ENCODE measurements at regions not wholly inside any gene's neighbourhood (a gene's known extent, or its start where the extent isn't known, plus 50 kb on each side); places are given as distances from the start of the nearest gene placed in this dataset.

DNA sequence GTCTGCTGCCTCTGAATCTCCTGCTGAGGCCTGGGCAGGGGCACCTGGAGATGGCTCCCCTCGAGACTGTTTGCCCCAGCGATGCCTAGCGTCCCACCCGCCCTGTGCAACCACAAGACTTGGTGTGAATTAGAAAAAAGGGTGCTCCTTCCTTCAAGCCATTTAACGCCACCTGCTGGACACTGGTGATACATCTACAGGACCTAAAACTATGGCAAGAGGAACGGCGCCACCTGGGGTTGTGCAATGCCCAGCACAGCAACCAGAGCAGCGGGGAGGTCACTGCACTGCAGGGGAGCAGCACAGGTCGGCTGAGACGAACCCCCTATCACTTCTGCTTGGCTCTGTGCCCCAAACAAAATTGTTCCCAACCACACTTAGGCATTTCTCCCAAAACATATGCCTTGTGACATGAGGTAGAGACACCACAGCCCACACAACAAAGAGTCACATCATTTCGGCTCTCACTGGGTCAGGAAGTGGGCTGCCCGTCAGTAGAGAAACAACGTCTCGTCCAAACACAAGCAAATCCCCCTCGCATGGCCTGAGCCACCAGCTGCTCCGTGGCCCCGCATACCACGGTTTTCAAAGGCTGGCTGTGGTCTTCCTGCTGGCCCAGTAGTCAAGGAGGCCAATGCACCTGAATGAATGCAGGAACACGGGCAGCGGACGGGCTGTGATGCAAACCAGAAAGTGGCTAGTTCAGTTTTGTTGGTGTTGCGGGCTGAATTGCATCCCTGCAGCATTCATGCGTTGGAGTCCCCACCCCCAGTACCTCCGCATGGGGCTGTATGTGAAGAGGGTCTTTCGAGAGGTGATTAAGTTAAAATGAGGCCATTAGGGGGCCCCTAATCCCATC lies 171.9 kb downstream of the SHANK2 start:
- peak; percentile 4 to 62 (median 27) for DNase-seq (ENCODE audit: low read depth in 4 of 4, low spot score in 2 of 4)

DNA sequence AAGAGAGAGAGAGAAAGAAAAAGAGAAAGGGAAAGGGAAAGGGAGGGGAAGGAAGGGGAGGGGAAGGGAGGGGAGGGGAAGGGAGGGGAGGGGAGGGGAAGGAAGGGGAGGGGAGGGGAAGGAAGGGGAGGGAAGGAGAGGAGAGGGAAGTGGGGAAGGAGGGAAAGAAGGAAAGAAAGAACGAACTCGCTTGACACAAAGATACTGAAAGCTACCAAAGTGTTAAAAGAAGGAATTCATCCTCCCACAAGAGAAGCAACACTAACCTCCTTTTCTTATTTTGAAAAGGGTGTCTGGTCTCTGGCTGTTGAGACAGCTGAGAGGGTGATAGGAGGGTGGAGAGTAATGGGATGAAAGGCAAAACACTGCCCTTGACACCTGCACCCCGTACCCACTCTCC lies 172.6 kb downstream of the SHANK2 start:
- no peak for DNase-seq (ENCODE audit: low read depth in 4 of 4, low spot score in 2 of 4)

DNA sequence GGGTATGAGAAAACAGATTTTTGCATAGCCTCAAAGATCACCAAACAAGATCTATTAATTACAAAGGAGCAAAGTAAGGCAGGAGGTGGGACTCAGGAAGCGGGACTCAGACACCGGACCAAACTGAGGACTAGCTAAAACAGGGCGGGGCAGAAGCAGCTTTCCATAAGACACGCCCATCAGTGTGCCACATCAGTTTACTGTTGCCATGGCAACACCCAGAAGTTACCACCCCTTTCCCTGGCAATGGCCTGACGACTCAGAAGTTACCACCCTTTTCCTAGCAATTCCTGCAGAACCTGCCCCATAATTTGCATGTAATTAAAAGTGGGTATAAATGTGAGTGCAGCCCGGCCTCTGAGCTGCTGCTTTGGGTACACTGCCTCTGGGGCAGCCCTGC lies 173.9 kb downstream of the SHANK2 start:
- DNase-seq (ENCODE audit: low read depth in 4 of 4, low spot score in 2 of 4), result no peak

DNA sequence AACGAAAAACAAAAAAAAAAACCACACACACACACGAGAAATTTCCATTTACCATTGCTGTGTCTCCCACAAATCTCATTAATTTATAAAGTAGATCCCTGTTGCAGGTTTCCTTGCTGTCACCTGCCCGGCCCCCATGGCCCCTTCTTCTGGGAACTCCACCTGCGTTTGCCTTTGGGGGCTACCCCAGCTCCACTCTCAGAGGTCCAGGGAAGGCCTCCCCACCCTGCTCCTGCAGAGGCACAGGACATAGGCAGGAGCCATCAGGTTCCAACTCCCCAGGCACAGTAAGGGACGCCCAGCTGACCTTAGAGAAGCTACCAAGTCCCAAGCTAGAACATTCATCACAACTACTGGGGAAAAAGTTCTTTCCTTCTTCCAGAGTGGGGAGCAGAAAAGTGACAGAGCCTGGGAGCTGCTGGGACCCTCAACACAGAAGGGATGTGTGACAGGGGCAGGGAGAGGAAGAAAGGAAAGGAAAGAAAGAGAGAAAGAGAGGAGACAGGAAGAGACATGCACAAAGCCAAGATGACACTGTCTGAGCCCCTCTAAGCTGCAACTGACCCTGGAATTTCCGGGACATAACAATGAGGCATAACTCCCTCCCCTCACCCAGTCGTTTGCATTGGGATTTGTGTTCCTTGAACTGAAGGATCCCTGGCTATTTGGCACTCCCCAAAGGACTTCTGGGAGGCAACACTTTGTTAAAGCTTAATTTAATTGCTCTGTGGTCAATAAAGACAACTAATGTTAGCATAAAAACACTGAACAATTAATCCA lies 175.7 kb downstream of the SHANK2 start:
- DNase-seq (ENCODE audit: low read depth in 4 of 4, low spot score in 2 of 4), result no peak

DNA sequence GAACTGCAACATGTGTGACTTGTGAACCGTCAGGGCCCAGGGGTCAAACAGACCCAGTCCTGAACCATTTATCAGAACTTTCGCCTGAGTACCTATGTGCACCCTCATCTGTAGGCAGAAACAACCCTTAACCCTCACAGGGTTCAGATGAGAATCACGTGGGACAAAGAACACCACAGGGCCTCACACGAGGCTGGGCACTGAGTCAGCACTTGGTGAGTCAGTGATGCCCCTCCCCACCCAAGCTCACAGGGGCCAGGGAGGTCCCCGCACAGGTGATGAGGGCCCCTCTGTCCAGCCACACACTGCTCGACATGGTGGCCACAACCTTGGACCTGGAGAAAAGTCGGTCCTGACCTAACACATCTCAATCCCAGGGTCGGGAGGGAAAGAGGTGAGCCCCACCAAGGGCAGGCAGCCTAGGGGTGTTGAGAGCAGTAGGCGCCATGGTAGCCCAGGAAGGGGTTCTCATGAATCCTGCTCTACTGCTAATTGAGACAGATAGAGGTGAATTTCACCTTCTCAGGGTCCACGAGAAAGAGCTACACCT lies 176.4 kb downstream of the SHANK2 start:
- DNase-seq (ENCODE audit: low read depth in 4 of 4, low spot score in 2 of 4), result no peak

DNA sequence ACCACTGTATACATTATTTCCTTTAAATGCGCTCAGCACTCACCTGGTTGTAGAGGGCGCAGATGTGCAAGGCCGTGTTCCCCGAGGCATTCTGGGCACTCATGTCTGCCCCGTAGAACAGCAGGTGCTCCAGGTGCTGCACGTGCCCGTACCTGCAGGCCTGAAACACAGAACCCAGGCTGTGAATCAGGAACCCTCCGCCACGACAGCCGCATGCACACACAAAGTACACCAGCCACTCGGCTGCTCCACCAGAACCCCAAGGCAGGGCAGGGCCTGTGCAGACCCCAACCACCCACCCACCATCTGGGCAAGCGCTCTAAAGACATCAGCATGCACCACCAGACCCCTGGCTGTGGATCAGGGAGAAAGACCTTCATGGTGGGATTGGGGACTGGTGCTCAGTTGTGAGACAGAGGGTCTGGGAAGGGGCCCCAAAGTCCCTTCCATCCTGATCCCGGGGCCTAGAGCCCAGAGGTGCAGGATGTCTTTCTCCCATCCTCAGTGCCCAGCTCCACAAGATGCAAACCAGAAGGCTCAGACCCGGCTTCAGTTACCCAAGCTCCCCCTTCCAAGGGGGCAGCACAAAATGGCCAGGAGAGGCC lies 177.2 kb downstream of the SHANK2 start:
- no peak for DNase-seq (ENCODE audit: low read depth in 4 of 4, low spot score in 2 of 4)

DNA sequence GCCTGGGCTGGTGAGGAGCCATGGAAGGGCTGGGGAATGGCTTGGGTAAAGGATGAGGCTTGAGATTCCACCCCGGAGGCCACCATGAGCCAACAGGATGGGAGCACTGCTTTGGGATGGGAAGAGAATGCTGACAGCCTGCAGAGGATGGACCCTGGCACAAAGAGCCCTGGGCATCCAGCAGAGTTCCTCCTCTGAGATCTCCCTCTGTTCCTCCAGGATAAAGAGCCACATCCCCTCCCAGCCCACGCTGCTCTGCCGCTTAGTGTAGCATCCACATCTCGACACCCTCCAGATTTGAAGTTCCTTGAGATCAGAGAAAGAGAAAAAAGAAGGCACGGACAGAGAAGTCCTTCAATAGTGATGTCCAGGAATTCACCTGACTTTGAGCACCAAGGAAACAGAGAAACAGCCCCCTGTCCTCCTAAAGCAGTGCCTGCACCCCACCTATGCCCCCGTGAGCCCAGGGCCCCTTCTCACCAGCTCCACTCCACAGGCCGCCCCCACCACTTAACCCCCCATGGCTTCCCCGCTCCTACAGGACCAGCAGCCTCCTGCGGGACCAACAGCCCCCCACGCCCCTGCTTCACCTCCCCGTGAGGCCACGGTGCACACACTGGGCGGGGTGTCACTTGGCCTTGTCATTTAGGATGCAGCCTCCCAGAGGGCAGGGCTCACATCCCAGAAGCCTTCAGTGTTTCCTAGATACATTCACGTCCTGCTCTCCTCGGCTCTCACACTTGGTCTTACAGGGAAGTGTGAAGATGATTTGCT lies 180.5 kb downstream of the SHANK2 start:
- DNase-seq (ENCODE audit: low read depth in 4 of 4, low spot score in 2 of 4), result no peak

DNA sequence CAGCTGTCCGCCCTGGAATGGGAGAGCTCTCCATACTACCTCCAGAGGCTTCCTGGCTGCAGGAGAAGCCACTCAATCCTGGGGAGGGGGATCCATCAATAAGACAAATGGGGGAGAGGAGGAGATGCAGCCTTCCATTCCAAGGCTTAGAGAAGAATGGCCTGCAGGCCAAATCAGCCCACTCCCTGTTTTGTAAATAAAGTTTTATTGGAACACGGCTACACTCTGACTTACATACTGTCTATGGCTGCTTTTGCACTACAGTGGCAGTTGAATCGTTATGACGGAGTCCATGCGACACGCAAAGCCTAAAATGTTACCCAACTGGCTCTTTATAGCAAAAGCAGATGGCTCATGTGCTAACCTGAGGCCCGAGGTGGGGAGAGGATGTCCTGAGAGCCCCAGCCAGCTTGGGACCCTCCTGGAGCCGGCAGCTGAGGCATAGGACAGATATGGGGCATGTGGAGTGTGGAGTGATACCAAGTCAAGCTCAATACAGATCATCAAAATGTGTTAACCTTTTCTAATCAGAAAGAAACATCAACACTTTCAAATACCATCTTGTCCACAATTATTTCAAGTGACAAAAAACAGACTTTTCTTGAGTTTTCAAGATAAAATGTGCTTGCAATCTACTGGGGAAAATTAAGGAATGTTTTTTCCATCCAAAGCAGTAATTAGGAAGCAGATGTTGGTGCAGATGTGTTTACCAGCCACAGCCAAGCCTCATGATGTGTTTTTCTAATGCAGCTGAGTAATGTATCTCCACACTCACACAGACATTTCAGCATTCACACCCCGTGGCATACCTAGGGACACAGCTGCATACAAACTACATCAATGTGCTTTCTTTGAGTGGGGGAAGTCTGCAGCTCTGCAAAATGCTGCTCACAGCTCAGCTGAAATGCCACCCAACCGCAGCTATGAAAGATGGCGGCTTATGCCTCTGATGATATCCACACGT lies 181.6 kb downstream of the SHANK2 start:
- DNase-seq (ENCODE audit: low read depth in 4 of 4, low spot score in 2 of 4), result no peak

DNA sequence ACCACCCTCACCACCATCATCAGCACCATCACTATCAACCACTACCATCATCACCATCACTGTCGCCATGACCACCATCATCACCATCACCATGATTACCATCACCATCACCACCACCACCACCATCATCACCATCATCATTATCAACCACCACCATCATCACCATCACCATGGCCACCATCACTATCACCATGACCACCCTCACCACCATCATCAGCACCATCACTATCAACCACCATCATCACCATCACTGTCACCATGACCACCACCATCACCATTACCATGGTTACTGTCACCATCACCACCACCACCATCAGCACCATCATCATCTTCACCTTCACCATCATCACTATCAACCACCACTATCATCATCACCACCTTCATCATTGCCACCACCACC lies 183.4 kb downstream of the SHANK2 start:
- DNase-seq (ENCODE audit: low read depth in 4 of 4, low spot score in 2 of 4), result no peak

DNA sequence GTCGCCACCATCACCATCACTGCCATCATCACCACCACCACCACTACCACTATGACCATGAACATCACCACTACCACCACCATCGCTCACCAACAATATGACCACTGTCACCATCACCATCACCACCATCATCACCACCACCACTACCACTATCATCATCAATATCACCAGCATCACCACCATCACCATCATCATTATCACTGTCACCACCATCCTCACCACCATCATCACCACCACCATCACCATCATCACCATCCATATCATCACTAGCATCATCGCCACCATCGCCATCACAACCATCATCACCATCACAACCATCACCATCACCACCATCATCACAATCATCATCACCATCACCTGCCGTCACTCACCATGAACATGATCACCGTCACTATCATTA lies 184.6 kb downstream of the SHANK2 start:
- DNase-seq (ENCODE audit: low read depth in 4 of 4, low spot score in 2 of 4), result no peak

DNA sequence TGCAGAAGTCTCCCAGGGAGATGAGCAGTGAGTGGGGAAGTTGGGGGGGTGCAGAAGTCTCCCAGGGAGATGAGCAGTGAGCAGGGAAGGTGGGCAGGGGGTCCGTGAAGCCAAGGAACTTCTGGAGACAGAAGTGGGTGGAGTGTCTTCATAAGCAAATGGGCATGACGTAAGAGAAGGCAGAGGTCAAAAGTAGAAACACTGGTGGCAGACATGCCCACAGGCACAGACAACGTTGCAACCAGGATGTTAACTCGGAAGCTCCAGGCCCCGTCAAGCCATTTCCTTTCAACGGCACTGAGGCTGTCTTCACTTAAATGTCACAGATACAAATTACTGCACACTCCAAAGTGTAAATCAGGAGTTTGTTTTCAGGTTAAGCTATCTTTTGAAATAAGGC lies 186.1 kb downstream of the SHANK2 start:
- DNase-seq (ENCODE audit: low read depth in 4 of 4, low spot score in 2 of 4), result no peak

DNA sequence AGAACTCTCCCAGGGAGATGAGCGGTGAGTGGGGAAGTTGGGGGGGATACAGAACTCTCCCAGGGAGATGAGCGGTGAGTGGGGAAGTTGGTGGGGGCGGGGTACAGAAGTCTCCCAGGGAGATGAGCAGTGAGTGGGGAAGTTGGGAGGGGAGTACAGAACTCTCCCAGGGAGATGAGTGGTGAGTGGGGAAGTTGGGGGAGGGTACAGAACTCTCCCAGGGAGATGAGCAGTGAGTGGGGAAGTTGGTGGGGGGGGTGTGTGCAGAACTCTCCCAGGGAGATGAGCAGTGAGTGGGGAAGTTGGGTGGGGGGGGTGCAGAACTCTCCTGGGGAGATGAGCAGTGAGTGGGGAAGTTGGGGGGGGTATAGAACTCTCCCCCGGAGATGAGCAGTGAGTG lies 186.5 kb downstream of the SHANK2 start:
- DNase-seq (ENCODE audit: low read depth in 4 of 4, low spot score in 2 of 4), result no peak

DNA sequence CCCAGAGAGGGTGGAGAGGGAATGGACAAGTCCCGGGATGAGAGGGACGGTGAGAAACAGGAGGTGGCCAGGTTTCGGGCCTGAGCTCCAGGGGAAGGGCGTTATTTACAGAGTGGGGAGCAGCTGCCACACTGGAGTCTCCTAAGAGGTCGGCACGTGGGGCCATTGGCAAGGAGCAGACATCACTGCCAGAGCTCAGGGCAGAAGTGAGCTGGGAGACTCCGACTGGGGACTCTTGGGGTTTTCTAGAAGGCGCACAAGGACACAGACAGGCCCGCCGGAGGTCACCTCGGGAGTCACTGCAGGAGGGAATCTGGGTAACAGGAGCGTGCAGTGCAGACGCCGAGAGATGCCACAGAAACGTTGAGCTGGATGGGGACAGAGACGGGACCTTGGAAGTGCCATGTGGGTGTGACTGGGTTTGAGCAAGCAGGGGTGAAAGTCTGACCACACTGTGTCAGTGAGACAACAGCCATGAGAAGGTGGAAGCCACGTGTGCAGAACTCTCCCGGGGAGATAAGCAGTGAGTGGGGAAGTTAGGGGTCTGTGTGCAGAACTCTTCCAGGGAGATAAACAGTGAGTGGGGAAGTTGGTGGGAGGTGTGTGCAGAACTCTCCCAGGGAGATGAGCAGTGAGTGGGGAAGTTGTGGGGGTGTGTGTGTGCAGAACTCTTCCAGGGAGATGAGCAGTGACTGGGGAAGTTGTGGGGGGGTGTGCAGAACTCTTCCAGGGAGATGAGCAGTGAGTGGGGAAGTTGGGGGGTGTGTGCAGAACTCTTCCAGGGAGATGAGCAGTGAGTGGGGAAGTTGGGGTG lies 187.5 kb downstream of the SHANK2 start:
- DNase-seq (ENCODE audit: low read depth in 4 of 4, low spot score in 2 of 4), result no peak

DNA sequence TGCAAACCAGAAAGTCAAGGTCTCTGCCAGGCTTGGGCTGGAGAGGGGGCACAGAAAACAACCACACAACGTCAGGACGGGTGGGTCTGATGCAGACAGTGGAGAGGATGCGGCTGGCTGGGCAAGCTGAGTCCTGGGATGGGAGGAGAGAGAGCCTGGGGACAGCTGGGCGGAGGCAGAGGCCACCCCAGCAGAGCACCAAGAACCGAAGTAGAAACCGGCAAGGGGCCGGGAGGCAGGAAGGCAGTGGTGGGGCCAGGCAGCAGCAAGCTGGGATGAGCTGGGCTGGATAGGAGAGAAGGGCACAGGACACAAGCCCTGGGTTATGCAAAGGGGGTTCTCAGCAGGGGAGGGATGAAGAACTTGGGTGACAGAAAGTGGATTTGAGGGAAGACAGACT lies 188.2 kb downstream of the SHANK2 start:
- no peak for DNase-seq (ENCODE audit: low read depth in 4 of 4, low spot score in 2 of 4)

DNA sequence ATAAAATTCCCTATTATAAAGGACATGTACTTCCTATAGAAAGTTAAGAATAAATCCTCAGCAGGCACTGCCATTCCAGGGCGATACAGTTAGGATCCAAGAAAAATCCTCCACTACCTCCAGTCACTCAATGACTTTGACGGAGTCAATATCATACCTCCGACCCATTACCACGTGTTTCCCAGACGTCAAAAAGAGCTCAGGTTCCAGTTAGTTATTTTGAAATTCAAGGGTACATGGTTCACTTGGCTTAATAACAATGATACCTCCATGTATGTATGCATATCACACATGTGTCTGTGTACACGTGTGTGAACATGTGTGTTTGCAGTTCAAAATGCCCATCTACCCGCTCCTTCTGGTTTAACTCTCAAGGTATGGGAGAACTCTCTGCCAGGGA lies 189.2 kb downstream of the SHANK2 start:
- DNase-seq (ENCODE audit: low read depth in 4 of 4, low spot score in 2 of 4), result no peak

DNA sequence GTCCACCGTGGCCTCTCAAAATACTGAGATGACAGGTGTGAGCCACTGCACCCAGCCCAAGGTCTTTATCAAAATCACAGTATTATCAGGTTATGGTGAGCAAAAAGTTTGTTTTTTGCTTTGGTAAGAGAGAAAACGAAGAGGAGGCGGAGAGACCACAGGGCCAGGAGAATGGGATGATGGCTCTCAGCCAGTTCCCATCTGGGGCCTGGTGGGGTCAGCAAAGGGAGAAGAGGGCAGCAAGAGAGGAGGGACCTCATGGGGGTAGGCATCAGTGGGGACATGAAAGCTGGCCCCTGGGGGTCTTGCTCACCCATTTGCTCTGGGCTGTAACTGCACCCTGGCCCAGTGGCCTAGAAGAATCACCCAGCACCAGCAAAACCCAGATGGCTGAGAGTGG lies 190.2 kb downstream of the SHANK2 start:
- DNase-seq (ENCODE audit: low read depth in 4 of 4, low spot score in 2 of 4), result no peak

DNA sequence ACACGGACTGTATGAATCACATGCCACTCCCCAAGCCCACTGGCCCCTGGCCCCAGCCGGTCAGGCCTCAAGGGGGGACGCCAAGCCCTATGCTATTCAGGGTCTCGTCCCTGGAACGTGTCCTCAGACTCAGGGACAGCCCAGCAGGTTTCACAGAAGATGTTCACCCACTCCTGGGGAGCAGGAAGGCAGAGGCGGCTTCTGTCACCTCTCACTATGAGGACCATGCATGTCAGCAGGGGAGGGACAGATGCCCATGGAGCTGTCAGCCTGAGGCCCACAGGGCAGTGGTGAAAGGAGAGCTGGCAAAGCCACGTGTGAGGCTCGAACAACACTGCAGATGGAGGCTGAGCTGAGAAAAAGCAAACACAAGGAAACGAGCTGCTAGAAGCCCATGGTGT lies 192.0 kb downstream of the SHANK2 start:
- no peak for DNase-seq (ENCODE audit: low read depth in 4 of 4, low spot score in 2 of 4)

DNA sequence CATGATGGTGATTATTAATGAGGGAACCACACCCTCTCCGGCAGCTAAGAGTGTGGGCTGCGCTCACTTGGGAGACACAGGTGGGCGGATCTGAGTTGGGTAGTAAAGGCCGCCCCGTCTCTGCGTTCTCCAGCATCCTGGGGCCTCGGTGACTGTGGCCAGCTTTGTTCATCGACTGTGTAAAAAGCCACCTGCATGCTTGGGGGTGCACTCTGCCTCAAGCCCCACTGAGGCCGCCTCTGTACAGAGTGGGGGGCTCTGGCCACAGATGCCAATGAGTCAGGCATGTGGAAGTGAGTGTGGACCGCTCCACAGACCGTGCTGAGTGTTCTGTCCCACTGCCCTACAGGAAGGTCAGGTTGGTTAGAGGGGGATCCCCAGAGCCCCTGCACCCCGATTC lies 192.7 kb downstream of the SHANK2 start:
- no peak for DNase-seq (ENCODE audit: low read depth in 4 of 4, low spot score in 2 of 4)

DNA sequence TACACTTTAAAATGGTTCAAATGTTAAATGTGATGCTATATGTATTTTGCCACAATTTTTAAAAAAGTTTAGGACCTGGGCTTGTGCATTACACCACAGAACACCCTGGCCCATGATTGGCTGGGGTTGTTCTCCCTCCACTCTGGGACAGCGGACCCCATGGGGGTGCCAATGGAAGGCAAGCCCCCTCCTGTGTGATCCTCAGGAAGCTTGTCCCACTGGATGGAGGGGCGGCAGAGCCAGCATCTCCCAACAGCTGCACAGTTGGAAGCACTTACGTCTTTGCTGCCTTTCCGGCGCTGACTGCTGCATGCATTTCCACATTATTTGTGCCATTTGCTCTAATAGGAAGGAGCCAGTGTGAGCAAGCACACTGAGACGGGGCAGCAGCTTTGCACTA lies 196.5 kb downstream of the SHANK2 start:
- DNase-seq (ENCODE audit: low read depth in 4 of 4, low spot score in 2 of 4), result no peak
